Adrenal gland (tissue), 5 donors: ENCODE measurements at regions not wholly inside any gene's neighbourhood (a gene's known extent, or its start where the extent isn't known, plus 50 kb on each side); places are given as distances from the start of the nearest gene placed in this dataset.

Source experiments
- CTCF ChIP-seq, 6 experiments: fragments of 450-650 bp in 4 of 6; fragments of 200-600 bp in 2 of 6; sonication (generic) in 1 of 6; IDR thresholded peaks; 1 replicate in 5 of 6; 2 replicates in 1 of 6; pipeline versions ENCODE4 v1.5.1 to v1.8.0; 2016 to 2021; ENCODE audit warnings: antibody characterized with exemption in 6 of 6, mild to moderate bottlenecking in 2 of 6, moderate library complexity in 1 of 6
- POLR2A ChIP-seq, 2 donors: fragments of 450-650 bp; IDR thresholded peaks; one replicate each; pipeline ENCODE4 v1.6.1; 2017; ENCODE audit warnings: antibody characterized with exemption in 2 of 2, mild to moderate bottlenecking in 2 of 2, moderate library complexity in 1 of 2
- donor health status: DM: no; HTN: no; CAD: no.

GRCh38 chr2:14577843-14578242 lies 54.7 kb upstream of the LRATD1 start:
- TF ChIP-seq CTCF (IDR thresholded peaks at IDR 0.05) (no peak), POLR2A (IDR thresholded peaks at IDR 0.05) (no peak)
